AG04449 (cell line): ENCODE measurements at regions not wholly inside any gene's neighbourhood (a gene's known extent, or its start where the extent isn't known, plus 50 kb on each side); places are given as distances from the start of the nearest gene placed in this dataset.

Experiments
- CTCF ChIA-PET: fragments of 350-600 bp; formaldehyde crosslinking; extraction: SDS; loops from one replicate; lab custom pipeline; 2021; ENCODE audit warnings: antibody characterized with exemption; lab: Yijun Ruan, JAX
- POLR2A ChIA-PET: fragments of 400-600, 350-600 bp; formaldehyde crosslinking; extraction: SDS; loops from one replicate; lab custom pipeline; 2020; ENCODE audit warnings: antibody characterized with exemption, inconsistent platforms; lab: Yijun Ruan, JAX
- DNase-seq: peaks from one replicate; pipeline ENCODE4 v3.0.0-alpha.2; 2010; ENCODE audit warnings: low read depth, low spot score
- H3K4me3 ChIP-seq: 2 replicates; pipeline ENCODE4 v1.5.1; 2011; ENCODE audit warnings: low read depth, mild to moderate bottlenecking, control low read depth, low read length
- TF ChIP-seq, protein P1 (sequence below): IDR thresholded peaks from one replicate; pipeline ENCODE4 v1.5.1; 2011; ENCODE audit warnings: mild to moderate bottlenecking, moderate library complexity, low read length, control low read depth, inconsistent platforms; ENCODE audit not compliant: insufficient read depth; ENCODE audit errors: missing control alignments

DNA sequence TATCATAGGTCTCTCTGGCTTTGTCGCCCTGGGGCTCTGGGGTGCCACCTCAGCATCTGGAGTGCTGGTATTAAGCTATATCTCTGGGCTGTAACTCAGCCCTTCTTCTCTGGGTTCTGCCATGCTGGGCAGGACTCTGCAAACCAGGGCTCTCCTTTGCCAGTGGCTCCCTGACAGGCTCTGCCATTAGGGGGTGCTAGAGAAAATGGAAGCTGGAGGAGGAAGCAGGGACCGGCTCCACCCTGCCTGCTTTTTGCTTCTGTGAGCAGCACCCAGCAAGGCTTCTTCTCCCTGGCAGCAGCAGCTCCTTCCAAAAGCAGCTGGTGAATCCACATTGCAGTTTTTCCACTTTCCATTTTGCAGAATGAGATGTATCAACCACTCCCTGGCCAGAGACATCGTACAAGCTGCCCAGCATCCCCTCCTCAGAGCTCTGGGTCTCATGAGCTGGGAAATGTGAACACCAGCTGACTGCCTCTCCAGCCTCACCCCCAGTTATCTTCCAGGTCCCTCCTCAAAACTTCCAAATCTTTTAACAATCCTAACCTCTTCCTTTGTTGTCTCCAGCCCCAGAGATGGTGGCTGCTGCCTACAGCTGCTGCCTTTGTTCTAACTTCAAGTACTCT lies 165.0 kb downstream of the ABHD5 start:
- CTCF ChIA-PET, result interaction anchor here (0.5 to 8.9 kb wide), 42 partner anchors 9 to 676 kb away, joined by 3 to 155 read pairs (median 4); no protein-coding TSS in a partner anchor
- TF ChIP-seq, protein P1, sequence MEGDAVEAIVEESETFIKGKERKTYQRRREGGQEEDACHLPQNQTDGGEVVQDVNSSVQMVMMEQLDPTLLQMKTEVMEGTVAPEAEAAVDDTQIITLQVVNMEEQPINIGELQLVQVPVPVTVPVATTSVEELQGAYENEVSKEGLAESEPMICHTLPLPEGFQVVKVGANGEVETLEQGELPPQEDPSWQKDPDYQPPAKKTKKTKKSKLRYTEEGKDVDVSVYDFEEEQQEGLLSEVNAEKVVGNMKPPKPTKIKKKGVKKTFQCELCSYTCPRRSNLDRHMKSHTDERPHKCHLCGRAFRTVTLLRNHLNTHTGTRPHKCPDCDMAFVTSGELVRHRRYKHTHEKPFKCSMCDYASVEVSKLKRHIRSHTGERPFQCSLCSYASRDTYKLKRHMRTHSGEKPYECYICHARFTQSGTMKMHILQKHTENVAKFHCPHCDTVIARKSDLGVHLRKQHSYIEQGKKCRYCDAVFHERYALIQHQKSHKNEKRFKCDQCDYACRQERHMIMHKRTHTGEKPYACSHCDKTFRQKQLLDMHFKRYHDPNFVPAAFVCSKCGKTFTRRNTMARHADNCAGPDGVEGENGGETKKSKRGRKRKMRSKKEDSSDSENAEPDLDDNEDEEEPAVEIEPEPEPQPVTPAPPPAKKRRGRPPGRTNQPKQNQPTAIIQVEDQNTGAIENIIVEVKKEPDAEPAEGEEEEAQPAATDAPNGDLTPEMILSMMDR, result peak; percentile 73
- DNase-seq, result no peak
- POLR2A ChIA-PET, result interaction anchor here (0.8 to 2.3 kb wide), 2 partner anchors 11 to 15 kb away, joined by 3 to 12 read pairs; no protein-coding TSS in a partner anchor
- no peak overlapping the region for H3K4me3 ChIP-seq

DNA sequence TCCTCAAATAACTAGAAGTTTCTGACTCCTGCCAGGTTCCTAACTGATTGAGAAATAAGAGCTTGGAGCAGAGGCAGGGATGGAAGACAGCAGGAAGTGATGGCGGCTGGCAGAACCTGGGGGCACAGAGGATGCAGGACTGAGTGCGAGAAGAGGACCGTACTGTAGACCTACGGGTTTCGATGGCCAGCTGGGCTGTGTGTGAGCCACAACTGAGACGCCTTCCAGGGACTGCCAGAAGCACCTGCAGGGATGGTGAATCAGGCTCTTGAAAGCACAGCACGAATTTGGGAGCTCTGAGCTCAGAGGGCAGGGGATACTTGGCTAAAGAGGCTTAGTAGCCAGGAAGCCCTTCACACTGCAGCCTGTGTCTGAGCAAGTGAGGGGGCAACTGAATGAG lies 165.6 kb downstream of the ABHD5 start:
- POLR2A ChIA-PET, result interaction anchor here (0.8 to 2.3 kb wide), 2 partner anchors 10 to 14 kb away, joined by 3 to 12 read pairs; no protein-coding TSS in a partner anchor
- CTCF ChIA-PET, result interaction anchor here (0.5 to 8.9 kb wide), 38 partner anchors 10 to 379 kb away, joined by 3 to 155 read pairs (median 4); no protein-coding TSS in a partner anchor
- H3K4me3 ChIP-seq, result no peak overlapping the region
- DNase-seq, result no peak
- TF ChIP-seq, protein P1, result no peak

DNA sequence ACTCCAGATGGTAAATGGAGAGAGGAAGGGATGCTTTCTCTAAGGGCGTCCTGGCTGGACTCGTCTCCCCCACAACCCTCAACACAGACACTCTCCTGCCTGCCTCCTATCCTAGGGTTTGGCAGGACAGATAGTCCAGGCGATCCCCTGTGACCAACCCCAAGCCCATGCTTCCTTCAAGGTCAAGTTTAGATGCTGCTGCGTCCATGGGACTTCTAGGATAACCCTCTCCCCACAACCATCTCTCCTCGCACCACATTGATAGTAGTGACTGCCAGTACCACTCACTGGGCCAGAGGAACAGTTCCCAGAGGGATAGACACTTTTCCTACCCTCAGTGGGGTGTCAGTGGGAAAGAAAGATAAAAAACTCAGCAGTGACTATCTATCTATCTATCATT lies 166.0 kb downstream of the ABHD5 start:
- TF ChIP-seq, protein P1, result no peak
- H3K4me3 ChIP-seq, result no peak overlapping the region
- POLR2A ChIA-PET, result interaction anchor here (1.6 kb wide), 1 partner anchor 10 kb away, joined by 11 read pairs; no protein-coding TSS in a partner anchor
- CTCF ChIA-PET, result interaction anchor here (0.8 to 8.9 kb wide), 10 partner anchors 10 to 341 kb away, joined by 3 to 155 read pairs (median 10); no protein-coding TSS in a partner anchor
- DNase-seq, result no peak

DNA sequence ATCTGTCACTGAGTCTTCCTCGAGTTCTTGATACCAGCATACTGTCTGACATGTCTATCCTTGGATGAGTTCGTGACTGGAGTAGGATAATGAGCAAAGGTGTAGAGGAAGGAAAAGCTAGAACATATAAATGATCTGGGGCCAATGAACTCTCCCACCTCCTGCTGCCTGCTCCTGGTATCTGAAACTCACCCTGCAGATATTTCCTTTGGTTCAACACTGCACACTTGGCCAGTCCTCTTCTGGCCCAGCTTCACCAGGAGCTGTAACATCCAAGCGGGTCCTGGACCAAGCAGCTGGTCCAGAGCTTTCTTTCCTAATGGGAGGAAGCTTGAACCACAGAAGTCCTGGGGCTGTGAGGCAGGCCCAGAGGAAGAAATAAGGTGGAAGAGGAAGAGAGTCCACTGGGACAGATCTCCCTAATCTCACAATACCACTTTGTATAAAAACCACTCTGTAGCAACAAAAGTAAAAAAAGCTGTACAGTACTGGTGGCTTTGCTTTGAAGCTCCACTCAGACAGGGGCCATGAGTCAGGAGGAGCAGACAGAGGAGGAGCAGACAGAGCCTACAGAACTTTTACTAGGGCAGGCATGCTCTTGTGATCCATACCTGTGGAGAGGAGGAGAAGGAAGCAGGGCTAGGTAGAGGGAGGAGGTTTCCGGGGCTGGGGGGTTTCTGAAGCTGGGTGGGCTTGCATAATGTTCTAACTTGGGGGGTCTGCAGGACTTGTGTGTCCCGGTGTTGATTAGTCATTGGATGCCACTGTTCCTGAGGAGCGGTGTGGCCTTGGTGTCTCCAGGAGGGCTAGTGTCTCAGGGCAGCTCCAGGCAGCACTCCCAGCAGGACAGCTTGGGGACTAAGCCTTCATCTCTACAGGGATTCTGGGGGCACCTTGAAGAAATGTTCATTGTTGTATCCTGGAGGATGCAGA lies 166.9 kb downstream of the ABHD5 start:
- POLR2A ChIA-PET, result interaction anchor here (1.6 kb wide), 1 partner anchor 9 kb away, joined by 11 read pairs; no protein-coding TSS in a partner anchor
- TF ChIP-seq, protein P1, result no peak
- no peak for DNase-seq
- CTCF ChIA-PET, result interaction anchor here (0.9 to 8.9 kb wide), 3 partner anchors 11 to 162 kb away, joined by 3 to 155 read pairs (median 7); no protein-coding TSS in a partner anchor
- H3K4me3 ChIP-seq, result no peak overlapping the region

DNA sequence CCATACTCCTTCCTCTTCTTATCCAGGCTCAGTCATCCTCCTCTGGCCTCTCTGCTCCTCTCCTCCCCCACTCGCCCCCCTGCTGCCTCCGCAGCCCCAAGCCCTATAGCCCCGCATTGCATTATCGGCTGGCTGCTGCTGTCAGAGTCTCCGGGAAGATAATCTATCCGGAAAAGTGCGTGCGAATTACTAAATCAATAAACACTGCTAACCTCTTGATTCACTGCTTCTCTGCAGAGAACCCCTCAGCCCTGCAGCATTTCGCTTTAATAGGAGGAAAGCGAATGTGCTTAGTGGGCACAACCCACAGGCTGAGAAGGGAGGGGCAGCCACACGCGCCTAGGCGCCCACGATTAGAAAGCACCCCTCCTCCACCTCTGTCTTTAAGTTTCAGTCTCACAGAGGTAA lies 167.6 kb downstream of the ABHD5 start:
- CTCF ChIA-PET, result interaction anchor here (0.9 to 8.9 kb wide), 3 partner anchors 11 to 161 kb away, joined by 3 to 155 read pairs (median 7); no protein-coding TSS in a partner anchor
- H3K4me3 ChIP-seq, result no peak overlapping the region

More for the DNA sequence above, 167.6 kb downstream of the ABHD5 start:
- TF ChIP-seq, protein P1, result no peak
- POLR2A ChIA-PET, result interaction anchor here (1.6 kb wide), 1 partner anchor 8 kb away, joined by 11 read pairs; no protein-coding TSS in a partner anchor
- DNase-seq, result no peak
